PFSK-1 (cell line): ENCODE measurements at regions not wholly inside any gene's neighbourhood (a gene's known extent, or its start where the extent isn't known, plus 50 kb on each side); places are given as distances from the start of the nearest gene placed in this dataset.

Experiments used
- FOXP2 ChIP-seq: optimal IDR thresholded peaks from 2 replicates; pipeline ENCODE3; 2011; ENCODE audit warnings: borderline replicate concordance, control low read depth, inconsistent platforms; ENCODE audit not compliant: insufficient read depth; ENCODE audit errors: extremely low read length, extremely low read depth
- POLR2AphosphoS5 ChIP-seq: IDR thresholded peaks from 2 replicates; pipeline ENCODE4 v1.6.1; 2012; ENCODE audit warnings: low read depth, mild to moderate bottlenecking, control low read depth, low read length, moderate library complexity
- SIN3A ChIP-seq: IDR thresholded peaks from 2 replicates; pipeline ENCODE4 v1.6.1; 2012; ENCODE audit warnings: mild to moderate bottlenecking, low read length, moderate library complexity, borderline replicate concordance; ENCODE audit not compliant: insufficient read depth
- TAF1 ChIP-seq: IDR thresholded peaks from 2 replicates; pipeline ENCODE4 v1.6.1; 2012; ENCODE audit warnings: low read length, control low read depth, borderline replicate concordance; ENCODE audit not compliant: insufficient read depth
- TF ChIP-seq, protein P1 (sequence below), 2 experiments: IDR thresholded peaks; 2 replicates each; pipeline versions ENCODE4 v1.6.1 to v1.8.0; 2011 to 2012; ENCODE audit warnings: low read depth in 2 of 2, low read length in 2 of 2, control low read depth in 1 of 2, inconsistent platforms in 1 of 2, mild to moderate bottlenecking in 1 of 2, moderate library complexity in 1 of 2; ENCODE audit not compliant: insufficient read depth in 1 of 2

DNA sequence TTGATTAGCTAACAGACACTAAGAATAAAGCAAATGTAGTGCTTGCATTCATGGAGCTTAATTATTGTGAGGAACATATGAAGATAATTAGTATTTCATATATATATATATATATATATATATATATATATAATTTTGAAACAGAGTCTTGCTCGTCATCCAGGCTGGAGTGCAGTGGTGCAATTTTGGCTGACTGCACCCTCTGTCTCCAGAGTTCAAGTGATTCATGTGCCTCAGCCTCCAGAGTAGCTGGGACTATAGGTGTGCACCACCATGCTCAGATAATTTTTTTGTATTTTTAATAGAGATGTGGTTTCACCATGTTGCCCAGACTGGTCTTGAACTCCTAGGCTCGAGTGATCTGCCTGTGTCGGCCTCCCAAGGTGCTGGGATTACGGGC is 1091.6 kb upstream of the TMEM132C start:
- TF ChIP-seq FOXP2: no peak
- TF ChIP-seq TAF1: no peak
- TF ChIP-seq POLR2AphosphoS5: no peak
- TF ChIP-seq, protein P1, sequence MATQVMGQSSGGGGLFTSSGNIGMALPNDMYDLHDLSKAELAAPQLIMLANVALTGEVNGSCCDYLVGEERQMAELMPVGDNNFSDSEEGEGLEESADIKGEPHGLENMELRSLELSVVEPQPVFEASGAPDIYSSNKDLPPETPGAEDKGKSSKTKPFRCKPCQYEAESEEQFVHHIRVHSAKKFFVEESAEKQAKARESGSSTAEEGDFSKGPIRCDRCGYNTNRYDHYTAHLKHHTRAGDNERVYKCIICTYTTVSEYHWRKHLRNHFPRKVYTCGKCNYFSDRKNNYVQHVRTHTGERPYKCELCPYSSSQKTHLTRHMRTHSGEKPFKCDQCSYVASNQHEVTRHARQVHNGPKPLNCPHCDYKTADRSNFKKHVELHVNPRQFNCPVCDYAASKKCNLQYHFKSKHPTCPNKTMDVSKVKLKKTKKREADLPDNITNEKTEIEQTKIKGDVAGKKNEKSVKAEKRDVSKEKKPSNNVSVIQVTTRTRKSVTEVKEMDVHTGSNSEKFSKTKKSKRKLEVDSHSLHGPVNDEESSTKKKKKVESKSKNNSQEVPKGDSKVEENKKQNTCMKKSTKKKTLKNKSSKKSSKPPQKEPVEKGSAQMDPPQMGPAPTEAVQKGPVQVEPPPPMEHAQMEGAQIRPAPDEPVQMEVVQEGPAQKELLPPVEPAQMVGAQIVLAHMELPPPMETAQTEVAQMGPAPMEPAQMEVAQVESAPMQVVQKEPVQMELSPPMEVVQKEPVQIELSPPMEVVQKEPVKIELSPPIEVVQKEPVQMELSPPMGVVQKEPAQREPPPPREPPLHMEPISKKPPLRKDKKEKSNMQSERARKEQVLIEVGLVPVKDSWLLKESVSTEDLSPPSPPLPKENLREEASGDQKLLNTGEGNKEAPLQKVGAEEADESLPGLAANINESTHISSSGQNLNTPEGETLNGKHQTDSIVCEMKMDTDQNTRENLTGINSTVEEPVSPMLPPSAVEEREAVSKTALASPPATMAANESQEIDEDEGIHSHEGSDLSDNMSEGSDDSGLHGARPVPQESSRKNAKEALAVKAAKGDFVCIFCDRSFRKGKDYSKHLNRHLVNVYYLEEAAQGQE (IDR thresholded peaks at IDR 0.05; ENCODE audit: insufficient read depth in 1 of 2, low read depth in 2 of 2, low read length in 2 of 2): no peak
- TF ChIP-seq SIN3A: no peak

DNA sequence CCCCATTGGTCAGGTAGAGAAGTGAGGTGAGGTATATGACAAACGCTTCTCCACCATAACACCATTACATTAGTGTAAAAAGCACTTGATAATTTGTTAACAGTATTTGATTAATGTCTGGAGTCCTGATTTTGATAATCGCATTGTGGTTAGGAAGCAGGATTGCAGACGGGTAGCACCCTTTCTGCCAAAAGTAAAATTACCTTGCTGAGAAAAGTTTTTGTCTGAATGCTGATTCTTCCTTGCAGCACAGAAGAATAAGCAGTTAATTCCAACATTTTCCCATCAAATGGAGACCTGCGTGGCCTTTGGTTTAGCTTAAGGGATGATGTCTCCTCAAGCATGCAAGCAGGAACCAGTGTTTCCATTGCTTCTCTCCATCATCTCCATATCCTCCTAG is 1090.2 kb upstream of the TMEM132C start:
- TF ChIP-seq FOXP2: no peak
- TF ChIP-seq POLR2AphosphoS5: no peak
- TF ChIP-seq, protein P1 (IDR thresholded peaks at IDR 0.05; ENCODE audit: insufficient read depth in 1 of 2, low read depth in 2 of 2, low read length in 2 of 2): no peak
- no peak for TF ChIP-seq TAF1
- no peak for TF ChIP-seq SIN3A

DNA sequence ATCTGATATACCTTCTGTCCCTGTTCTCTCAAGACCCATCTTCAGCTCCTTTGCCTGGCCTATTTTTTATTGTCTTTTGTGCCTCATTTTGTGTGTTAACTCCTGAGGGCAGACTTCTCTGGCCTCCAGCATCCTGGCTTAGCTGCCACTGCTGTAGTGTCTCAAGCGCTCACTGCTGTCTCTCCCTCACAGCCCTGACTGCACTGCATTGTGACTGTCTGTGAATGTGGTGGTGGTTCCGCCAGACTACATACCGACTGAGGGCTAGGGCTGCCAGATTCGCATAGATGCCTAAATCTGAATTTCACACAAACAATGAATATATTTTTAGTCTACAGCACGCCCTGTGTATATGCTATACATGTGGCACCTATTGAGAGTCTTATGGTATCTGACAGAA is 1088.9 kb upstream of the TMEM132C start:
- TF ChIP-seq POLR2AphosphoS5 (no peak), SIN3A (no peak), FOXP2 (no peak), TAF1 (no peak)
- TF ChIP-seq, protein P1 (IDR thresholded peaks at IDR 0.05; ENCODE audit: insufficient read depth in 1 of 2, low read depth in 2 of 2, low read length in 2 of 2): no peak

DNA sequence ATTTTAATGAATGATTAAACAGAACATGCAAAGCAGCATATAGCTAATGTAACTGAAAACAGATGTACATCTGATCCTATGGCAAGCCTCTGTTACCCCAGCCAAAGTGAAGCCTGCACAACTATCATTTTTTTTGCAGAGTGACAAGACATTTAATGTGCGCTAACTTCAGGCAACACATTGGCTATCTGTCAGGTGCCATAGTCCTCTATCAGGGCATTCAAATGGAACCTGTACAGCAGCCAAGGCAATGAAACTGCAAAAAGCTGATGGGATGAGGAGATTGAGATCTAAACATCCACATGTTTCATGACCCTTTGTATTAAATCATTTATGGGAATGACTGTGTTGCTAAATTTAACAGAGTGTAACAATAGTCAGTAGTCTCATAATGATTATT is 1088.5 kb upstream of the TMEM132C start:
- no peak for TF ChIP-seq SIN3A
- TF ChIP-seq, protein P1 (IDR thresholded peaks at IDR 0.05; ENCODE audit: insufficient read depth in 1 of 2, low read depth in 2 of 2, low read length in 2 of 2): no peak
- TF ChIP-seq POLR2AphosphoS5: no peak
- TF ChIP-seq FOXP2: no peak
- no peak for TF ChIP-seq TAF1

DNA sequence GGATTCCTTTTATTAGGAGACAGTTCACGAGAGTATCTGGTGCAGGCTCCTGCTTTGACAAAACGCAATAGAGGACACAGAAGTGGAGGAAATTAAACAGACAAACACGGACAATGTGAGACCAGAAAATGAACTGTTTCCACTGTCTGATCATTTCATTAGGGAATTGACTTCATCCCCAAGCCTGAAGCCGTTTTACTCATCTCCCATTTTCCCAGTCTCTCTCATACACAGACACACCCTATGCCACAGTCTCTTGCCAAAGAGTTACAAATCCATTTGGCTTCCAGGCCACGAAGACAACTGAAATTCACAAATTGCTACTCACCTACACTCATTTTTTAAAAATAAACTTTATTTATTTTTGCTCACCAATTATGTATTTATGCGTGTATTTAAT is 1087.8 kb upstream of the TMEM132C start:
- TF ChIP-seq SIN3A (no peak), TAF1 (no peak), POLR2AphosphoS5 (no peak), FOXP2 (no peak)
- TF ChIP-seq, protein P1 (IDR thresholded peaks at IDR 0.05; ENCODE audit: insufficient read depth in 1 of 2, low read depth in 2 of 2, low read length in 2 of 2): no peak
